Peyer's patch (tissue), 4 donors: ENCODE measurements at regions not wholly inside any gene's neighbourhood (a gene's known extent, or its start where the extent isn't known, plus 50 kb on each side); places are given as distances from the start of the nearest gene placed in this dataset.

Experiments used
- DNase-seq, 3 donors: peaks; one replicate each; pipeline ENCODE4 v3.0.0-alpha.2; 2017 to 2019
- H3K27ac ChIP-seq, 4 donors: fragments of 200-600 bp; sonication (generic); one replicate each; pipeline ENCODE4 v1.5.1; 2016 to 2019
- H3K27me3 ChIP-seq, 2 donors: fragments of 200-600 bp; sonication (generic); one replicate each; pipeline ENCODE4 v1.5.1; 2019
- H3K36me3 ChIP-seq, 3 donors: fragments of 200-600 bp; sonication (generic); one replicate each; pipeline ENCODE4 v1.5.1; 2016 to 2019
- H3K4me1 ChIP-seq, 4 donors: fragments of 200-600 bp; sonication (generic); one replicate each; pipeline ENCODE4 v1.5.1; 2016 to 2019
- H3K4me3 ChIP-seq, 4 donors: fragments of 200-600 bp; sonication (generic); 1 replicate in 3 of 4; 2 replicates in 1 of 4; pipeline ENCODE4 v1.5.1; 2016 to 2019; ENCODE audit warnings: mild to moderate bottlenecking in 1 of 4
- H3K9me3 ChIP-seq, 4 donors: fragments of 200-600 bp; sonication (generic); one replicate each; pipeline ENCODE4 v1.5.1; 2016 to 2019; ENCODE audit warnings: mild to moderate bottlenecking in 1 of 4
- CTCF ChIP-seq, 6 experiments: fragments of 450-650 bp in 4 of 6; fragments of 200-600 bp in 2 of 6; sonication (generic) in 1 of 6; IDR thresholded peaks; one replicate each; pipeline ENCODE4 v1.5.1; 2017 to 2019; ENCODE audit warnings: antibody characterized with exemption in 6 of 6, mild to moderate bottlenecking in 3 of 6, moderate library complexity in 1 of 6
- POLR2A ChIP-seq, 2 donors: fragments of 450-650 bp; IDR thresholded peaks; one replicate each; pipeline ENCODE4 v1.5.1; 2017; ENCODE audit warnings: antibody characterized with exemption in 2 of 2, mild to moderate bottlenecking in 2 of 2, moderate library complexity in 2 of 2

- Histone ChIP-seq H3K9me3 (no peaks in the 10 kb centered on the region), H3K4me1 (no peaks in the 10 kb centered on the region), H3K27me3 (no peaks in the 10 kb centered on the region), H3K27ac (no peak overlapping the region), H3K4me3 (no peak overlapping the region), H3K36me3 (no peaks in the 10 kb centered on the region)
- no peak for TF ChIP-seq CTCF (IDR thresholded peaks at IDR 0.05)
- no peak for TF ChIP-seq POLR2A (IDR thresholded peaks at IDR 0.05)
- DNase-seq = no peak
Measured at GRCh38 chr1:72567521-72567920, 285.2 kb upstream of the NEGR1 start.

GRCh38 chr1:72564749-72565148 is 282.4 kb upstream of the NEGR1 start:
- Histone ChIP-seq H3K4me1 (no peaks in the 10 kb centered on the region), H3K27ac (no peak overlapping the region), H3K9me3 (no peaks in the 10 kb centered on the region), H3K4me3 (no peak overlapping the region), H3K36me3 (no peaks in the 10 kb centered on the region), H3K27me3 (no peaks in the 10 kb centered on the region)
- DNase-seq = no peak
- no peak for TF ChIP-seq POLR2A (IDR thresholded peaks at IDR 0.05)
- TF ChIP-seq CTCF (IDR thresholded peaks at IDR 0.05) = no peak

GRCh38 chr1:72557446-72558049 is 275.2 kb upstream of the NEGR1 start:
- TF ChIP-seq POLR2A (IDR thresholded peaks at IDR 0.05) = no peak
- no peak for TF ChIP-seq CTCF (IDR thresholded peaks at IDR 0.05)
- no peak overlapping the region for H3K27ac ChIP-seq
- H3K36me3 ChIP-seq = no peaks in the 10 kb centered on the region
- H3K27me3 ChIP-seq = no peaks in the 10 kb centered on the region
- DNase-seq = no peak
- no peak overlapping the region for H3K4me3 ChIP-seq
- H3K4me1 ChIP-seq = no peaks in the 10 kb centered on the region
- no peaks in the 10 kb centered on the region for H3K9me3 ChIP-seq

- Histone ChIP-seq H3K4me1 (no peaks in the 10 kb centered on the region), H3K27me3 (no peaks in the 10 kb centered on the region), H3K9me3 (no peaks in the 10 kb centered on the region), H3K4me3 (no peak overlapping the region), H3K36me3 (no peaks in the 10 kb centered on the region), H3K27ac (no peak overlapping the region)
- no peak for TF ChIP-seq POLR2A (IDR thresholded peaks at IDR 0.05)
- no peak for TF ChIP-seq CTCF (IDR thresholded peaks at IDR 0.05)
- no peak for DNase-seq
Measured at GRCh38 chr1:72547412-72547811, 265.1 kb upstream of the NEGR1 start.

GRCh38 chr1:72540674-72541073 is 258.3 kb upstream of the NEGR1 start:
- no peak for DNase-seq
- Histone ChIP-seq H3K9me3 (no peaks in the 10 kb centered on the region), H3K4me1 (no peaks in the 10 kb centered on the region), H3K36me3 (no peaks in the 10 kb centered on the region), H3K4me3 (no peak overlapping the region), H3K27ac (no peak overlapping the region), H3K27me3 (no peaks in the 10 kb centered on the region)
- no peak for TF ChIP-seq CTCF (IDR thresholded peaks at IDR 0.05)
- TF ChIP-seq POLR2A (IDR thresholded peaks at IDR 0.05) = no peak

GRCh38 chr1:72535470-72535869 is 253.1 kb upstream of the NEGR1 start:
- no peak for TF ChIP-seq POLR2A (IDR thresholded peaks at IDR 0.05)
- no peak for TF ChIP-seq CTCF (IDR thresholded peaks at IDR 0.05)
- no peaks in the 10 kb centered on the region for H3K4me1 ChIP-seq
- no peaks in the 10 kb centered on the region for H3K9me3 ChIP-seq
- H3K27ac ChIP-seq = no peak overlapping the region
- H3K27me3 ChIP-seq = no peaks in the 10 kb centered on the region
- DNase-seq = no peak
- H3K36me3 ChIP-seq = no peaks in the 10 kb centered on the region
- no peak overlapping the region for H3K4me3 ChIP-seq
